ENCODE measurements at regions not wholly inside any gene's neighbourhood (a gene's known extent, or its start where the extent isn't known, plus 50 kb on each side); places are given as distances from the start of the nearest gene placed in this dataset.

DNA sequence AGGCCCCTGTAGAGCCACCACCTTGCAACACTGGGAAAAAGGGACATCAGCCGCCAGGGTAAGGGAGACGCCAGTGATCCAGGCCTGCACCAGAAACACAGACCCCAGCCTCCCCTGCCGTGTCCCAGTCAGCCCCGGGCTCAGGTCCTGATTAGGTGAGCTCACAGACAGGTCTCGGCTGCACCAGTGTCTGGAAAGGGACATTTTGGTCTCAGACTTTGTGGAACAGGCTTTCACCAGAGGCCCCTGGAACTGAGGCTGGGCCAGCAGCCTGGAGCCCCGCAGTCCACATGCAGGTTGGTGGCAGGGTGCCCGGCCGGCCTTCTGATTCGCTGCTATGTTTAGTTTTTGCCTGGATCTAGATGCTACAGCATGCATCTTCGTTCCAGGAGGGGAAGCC is 369.0 kb upstream of the IRX4 start:
- H3K9me3 ChIP-seq (ENCODE audit: control insufficient read depth, low read length) = no peaks in the 10 kb centered on the region
- DNase-seq = no peak
- no peaks in the 10 kb centered on the region for H3K27me3 ChIP-seq (ENCODE audit: control insufficient read depth, insufficient read depth)
- WGBS = 77% methylated on average over 10 of the region's 10 CpGs
- no peak overlapping the region for H3K27ac ChIP-seq (ENCODE audit: low read length)
- H3K4me3 ChIP-seq (ENCODE audit: low read length) = no peak overlapping the region
- intact Hi-C loops (cut with DNase I) = no loop called here
- no peaks in the 10 kb centered on the region for H3K4me1 ChIP-seq (ENCODE audit: control insufficient read depth, insufficient read depth, low read length)
- ATAC-seq = no peak

DNA sequence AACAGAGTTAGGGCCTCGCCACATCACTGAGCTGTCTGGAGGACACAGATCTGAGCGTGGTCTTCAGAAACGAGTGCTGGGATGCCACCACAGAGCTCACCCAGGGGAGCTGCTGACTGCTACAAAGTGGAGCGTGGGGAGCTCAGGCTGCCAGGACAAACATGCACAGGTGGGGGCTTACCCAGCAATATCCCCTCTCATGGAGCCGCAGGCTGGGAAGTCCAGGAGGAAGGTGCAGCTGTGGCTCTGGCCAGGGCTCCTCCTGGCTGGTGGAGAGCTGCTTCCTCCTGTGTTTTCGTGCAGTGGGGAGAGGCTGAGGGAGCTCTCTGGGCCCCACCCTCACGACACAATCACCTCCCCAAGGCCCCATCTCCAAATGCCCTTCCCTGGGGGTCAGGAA is 368.6 kb upstream of the IRX4 start:
- intact Hi-C loops (cut with DNase I) = no loop called here
- H3K27me3 ChIP-seq (ENCODE audit: control insufficient read depth, insufficient read depth) = no peaks in the 10 kb centered on the region
- H3K9me3 ChIP-seq (ENCODE audit: control insufficient read depth, low read length) = no peaks in the 10 kb centered on the region
- H3K4me3 ChIP-seq (ENCODE audit: low read length) = no peak overlapping the region
- no peak overlapping the region for H3K27ac ChIP-seq (ENCODE audit: low read length)
- DNase-seq = no peak
- no peak for ATAC-seq
- H3K4me1 ChIP-seq (ENCODE audit: control insufficient read depth, insufficient read depth, low read length) = no peaks in the 10 kb centered on the region
- 71% methylated on average over 7 of the region's 7 CpGs for WGBS

GRCh38 chr5:2250365-2250950 is 367.7 kb upstream of the IRX4 start:
- WGBS = 76% methylated on average over 12 of the region's 12 CpGs
- H3K27ac ChIP-seq (ENCODE audit: low read length) = no peak overlapping the region

GRCh38 chr5:2249442-2249841 is 366.7 kb upstream of the IRX4 start:
- Histone ChIP-seq H3K27me3 (ENCODE audit: control insufficient read depth, insufficient read depth) (no peaks in the 10 kb centered on the region), H3K4me3 (ENCODE audit: low read length) (no peak overlapping the region), H3K9me3 (ENCODE audit: control insufficient read depth, low read length) (no peaks in the 10 kb centered on the region), H3K4me1 (ENCODE audit: control insufficient read depth, insufficient read depth, low read length) (no peaks in the 10 kb centered on the region), H3K27ac (ENCODE audit: low read length) (no peak overlapping the region)
- no peak for DNase-seq
- no peak for ATAC-seq
- intact Hi-C loops (cut with DNase I) = no loop called here
- 79% methylated on average over 10 of the region's 10 CpGs for WGBS

More at GRCh38 chr5:2250365-2250950, 367.7 kb upstream of the IRX4 start:
- Histone ChIP-seq H3K4me3 (ENCODE audit: low read length) (no peak overlapping the region), H3K9me3 (ENCODE audit: control insufficient read depth, low read length) (no peaks in the 10 kb centered on the region), H3K4me1 (ENCODE audit: control insufficient read depth, insufficient read depth, low read length) (no peaks in the 10 kb centered on the region), H3K27me3 (ENCODE audit: control insufficient read depth, insufficient read depth) (no peaks in the 10 kb centered on the region)
- ATAC-seq (no peak), DNase-seq (no peak)
- intact Hi-C loops (cut with DNase I) = no loop called here

DNA sequence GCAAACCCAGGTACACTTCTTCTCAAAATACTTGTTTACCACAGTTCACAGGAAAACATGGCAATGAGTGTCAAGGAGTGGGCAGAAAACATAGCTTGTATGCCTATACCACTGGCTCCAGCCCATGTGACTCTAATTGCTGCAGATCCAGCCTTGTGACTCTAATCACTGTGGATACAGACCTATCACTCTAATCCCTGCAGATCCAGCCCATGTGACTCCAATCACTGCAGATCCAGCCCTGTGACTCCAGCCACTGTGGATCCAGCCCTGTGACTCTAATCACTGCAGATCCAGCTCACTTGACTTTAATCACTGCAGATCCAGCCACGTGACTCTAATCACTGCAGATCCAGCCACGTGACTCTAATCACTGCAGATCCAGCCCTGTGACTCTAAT is 366.3 kb upstream of the IRX4 start:
- ATAC-seq = no peak
- 40% methylated on average over 2 of the region's 2 CpGs for WGBS
- intact Hi-C loops (cut with DNase I) = no loop called here

GRCh38 chr5:2242539-2242938 is 359.8 kb upstream of the IRX4 start:
- Histone ChIP-seq H3K9me3 (ENCODE audit: control insufficient read depth, low read length) (no peaks in the 10 kb centered on the region), H3K27ac (ENCODE audit: low read length) (no peak overlapping the region), H3K4me1 (ENCODE audit: control insufficient read depth, insufficient read depth, low read length) (no peaks in the 10 kb centered on the region), H3K27me3 (ENCODE audit: control insufficient read depth, insufficient read depth) (no peaks in the 10 kb centered on the region), H3K4me3 (ENCODE audit: low read length) (no peak overlapping the region)
- intact Hi-C loops (cut with DNase I) = no loop called here
- 93% methylated on average over 4 of the region's 4 CpGs for WGBS
- no peak for ATAC-seq
- no peak for DNase-seq

More for the DNA sequence above, 366.3 kb upstream of the IRX4 start:
- Histone ChIP-seq H3K27me3 (ENCODE audit: control insufficient read depth, insufficient read depth) (no peaks in the 10 kb centered on the region), H3K9me3 (ENCODE audit: control insufficient read depth, low read length) (no peaks in the 10 kb centered on the region), H3K4me1 (ENCODE audit: control insufficient read depth, insufficient read depth, low read length) (no peaks in the 10 kb centered on the region), H3K27ac (ENCODE audit: low read length) (no peak overlapping the region), H3K4me3 (ENCODE audit: low read length) (no peak overlapping the region)
- no peak for DNase-seq

- Histone ChIP-seq H3K4me3 (ENCODE audit: low read length) (no peak overlapping the region), H3K27me3 (ENCODE audit: control insufficient read depth, insufficient read depth) (no peaks in the 10 kb centered on the region), H3K4me1 (ENCODE audit: control insufficient read depth, insufficient read depth, low read length) (no peaks in the 10 kb centered on the region), H3K9me3 (ENCODE audit: control insufficient read depth, low read length) (peaks cover 3% of the 10 kb centered on the region), H3K27ac (ENCODE audit: low read length) (no peak overlapping the region)
- intact Hi-C loops (cut with DNase I) = no loop called here
- DNase-seq (no peak), ATAC-seq (no peak)
- 72% methylated on average over 5 of the region's 5 CpGs for WGBS
These were observed 359.1 kb upstream of the IRX4 start for GRCh38 chr5:2241842-2242241.

- H3K4me3 ChIP-seq (ENCODE audit: low read length) = no peak overlapping the region
- intact Hi-C loops (cut with DNase I) = no loop called here
- DNase-seq = no peak
- no peak overlapping the region for H3K27ac ChIP-seq (ENCODE audit: low read length)
- H3K9me3 ChIP-seq (ENCODE audit: control insufficient read depth, low read length) = peaks cover 3% of the 10 kb centered on the region
- 81% methylated on average over 16 of the region's 16 CpGs for WGBS
- no peaks in the 10 kb centered on the region for H3K4me1 ChIP-seq (ENCODE audit: control insufficient read depth, insufficient read depth, low read length)
- ATAC-seq = no peak
- no peaks in the 10 kb centered on the region for H3K27me3 ChIP-seq (ENCODE audit: control insufficient read depth, insufficient read depth)
These were observed 357.6 kb upstream of the IRX4 start for GRCh38 chr5:2240118-2240904.

DNA sequence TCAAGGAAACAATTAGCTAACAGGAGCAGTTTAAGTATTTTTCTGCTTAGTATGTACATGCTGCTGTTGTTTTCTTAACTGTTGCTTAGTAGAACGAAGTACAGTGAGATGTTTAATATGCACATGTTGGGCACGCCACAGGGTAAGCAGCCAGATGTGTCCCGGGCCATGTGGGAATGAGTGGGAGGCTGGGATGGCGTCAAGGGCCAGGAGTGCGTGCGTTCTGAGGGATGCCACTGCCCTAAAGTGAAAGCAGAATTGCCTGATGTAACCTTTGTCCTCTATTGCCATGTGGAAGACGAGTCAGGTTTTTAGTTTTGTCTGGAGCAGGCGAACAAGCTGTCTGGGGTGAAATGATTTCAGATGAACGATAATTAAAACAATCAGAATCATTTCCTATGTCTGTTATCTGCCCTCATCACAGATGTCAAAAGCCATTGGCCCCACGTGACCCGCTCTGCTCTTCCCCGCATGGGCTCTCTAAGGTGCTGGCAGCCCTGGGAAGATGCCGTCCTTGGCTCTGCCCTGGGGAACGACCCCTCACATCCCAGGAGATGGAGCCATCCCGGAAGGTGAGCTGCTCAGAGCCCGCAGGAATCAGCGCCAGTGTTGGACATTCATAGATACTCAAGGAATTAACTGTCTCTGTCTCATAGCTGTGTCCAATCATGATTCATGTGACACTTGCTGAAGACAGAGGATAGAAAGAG is 356.6 kb upstream of the IRX4 start:
- H3K27ac ChIP-seq (ENCODE audit: low read length) = no peak overlapping the region
- H3K4me1 ChIP-seq (ENCODE audit: control insufficient read depth, insufficient read depth, low read length) = no peaks in the 10 kb centered on the region
- H3K27me3 ChIP-seq (ENCODE audit: control insufficient read depth, insufficient read depth) = no peaks in the 10 kb centered on the region
- intact Hi-C loops (cut with DNase I) = no loop called here
- 75% methylated on average over 17 of the region's 17 CpGs for WGBS
- peaks cover 3% of the 10 kb centered on the region for H3K9me3 ChIP-seq (ENCODE audit: control insufficient read depth, low read length)
- DNase-seq (no peak), ATAC-seq (no peak)
- no peak overlapping the region for H3K4me3 ChIP-seq (ENCODE audit: low read length)

DNA sequence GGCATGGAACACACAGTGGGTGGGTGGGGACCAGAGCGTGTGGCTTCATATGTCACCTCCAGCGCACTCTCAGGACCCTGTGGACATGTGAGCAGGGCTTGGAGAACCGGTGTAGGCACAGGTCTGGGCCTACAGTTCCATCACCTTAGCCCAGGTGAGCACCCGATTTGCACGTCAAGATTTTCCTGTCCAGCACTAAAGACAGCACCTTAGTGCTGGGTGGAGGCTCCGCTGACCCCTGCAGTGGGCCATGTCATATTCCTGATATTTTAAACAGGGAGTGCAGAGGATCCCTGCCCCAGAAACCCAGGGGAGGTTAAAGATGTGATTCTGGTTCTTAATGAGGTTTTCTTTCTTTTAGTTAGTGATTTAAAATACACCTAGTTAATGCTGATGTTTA is 356.0 kb upstream of the IRX4 start:
- 79% methylated on average over 6 of the region's 6 CpGs for WGBS
- no peak overlapping the region for H3K4me3 ChIP-seq (ENCODE audit: low read length)
- ATAC-seq = no peak
- no peak overlapping the region for H3K27ac ChIP-seq (ENCODE audit: low read length)
- peaks cover 3% of the 10 kb centered on the region for H3K9me3 ChIP-seq (ENCODE audit: control insufficient read depth, low read length)
- no peaks in the 10 kb centered on the region for H3K4me1 ChIP-seq (ENCODE audit: control insufficient read depth, insufficient read depth, low read length)
- no peaks in the 10 kb centered on the region for H3K27me3 ChIP-seq (ENCODE audit: control insufficient read depth, insufficient read depth)
- intact Hi-C loops (cut with DNase I) = no loop called here
- no peak for DNase-seq

DNA sequence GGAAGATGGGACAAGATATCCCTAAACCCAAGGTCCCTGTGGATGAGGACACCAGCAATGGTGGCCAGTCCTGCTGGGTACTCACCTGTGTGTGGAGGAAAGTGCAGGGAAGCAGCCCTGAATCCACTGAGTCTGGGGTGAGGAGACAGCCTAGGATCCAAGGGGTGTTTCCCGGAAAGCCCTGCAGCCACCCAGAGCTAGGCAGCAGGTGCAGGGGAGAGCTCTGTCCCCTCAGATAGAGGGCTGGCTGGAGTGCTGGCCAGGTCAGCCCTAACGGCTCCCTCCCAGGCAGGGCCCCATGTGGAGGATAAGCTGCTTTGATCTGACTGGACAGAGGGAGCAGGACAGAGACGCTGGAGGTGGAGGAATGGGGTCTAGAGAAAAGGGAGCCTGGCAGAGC is 344.7 kb upstream of the IRX4 start:
- DNase-seq (no peak), ATAC-seq (no peak)
- Histone ChIP-seq H3K27me3 (ENCODE audit: control insufficient read depth, insufficient read depth) (no peaks in the 10 kb centered on the region), H3K4me1 (ENCODE audit: control insufficient read depth, insufficient read depth, low read length) (no peaks in the 10 kb centered on the region), H3K27ac (ENCODE audit: low read length) (no peak overlapping the region), H3K9me3 (ENCODE audit: control insufficient read depth, low read length) (no peaks in the 10 kb centered on the region), H3K4me3 (ENCODE audit: low read length) (no peak overlapping the region)
- whole genome bisulfite sequencing = 39% methylated on average over 3 of the region's 3 CpGs
- intact Hi-C loops (cut with DNase I) = no loop called here

All from right cardiac atrium (tissue), 5 donors.